ENCODE measurements at regions not wholly inside any gene's neighbourhood (a gene's known extent, or its start where the extent isn't known, plus 50 kb on each side); places are given as distances from the start of the nearest gene placed in this dataset.
A peak's percentile ranks its signal among the peaks of the same experiment; 100 is the strongest.

DNA sequence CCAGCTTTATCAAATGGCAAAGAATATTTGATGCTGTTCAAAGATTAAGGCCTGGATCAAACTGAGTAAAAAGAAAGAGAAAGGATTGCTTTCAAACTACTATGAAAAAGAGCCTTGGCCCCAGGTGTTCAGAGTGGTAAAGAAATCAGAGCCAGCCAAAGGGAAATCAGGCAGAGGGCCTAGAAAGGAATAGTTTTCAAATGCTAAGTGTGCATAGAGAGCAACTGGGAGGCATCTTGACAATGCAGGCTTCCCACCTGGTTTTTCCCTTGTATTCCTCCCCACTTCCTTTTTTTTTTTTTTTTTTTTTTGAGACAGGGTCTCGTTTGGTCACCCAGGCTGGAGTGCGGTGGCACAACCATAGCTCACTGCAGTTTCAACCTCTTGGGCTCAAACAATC, 340.2 kb upstream of the ADAMTS9 start:
- no peaks in the 10 kb centered on the region for H3K79me2 ChIP-seq (replicated peaks; ENCODE audit: insufficient read depth)
- H2AFZ ChIP-seq: no peak overlapping the region
- Mint-ChIP-seq H3K27me3 (ENCODE audit: insufficient read depth, low read depth, poor library complexity) (peaks cover 2% of the 10 kb centered on the region), H3K4me1 (peaks cover 27% of the 10 kb centered on the region), H3K36me3 (ENCODE audit: low read depth) (peaks cover 10% of the 10 kb centered on the region), H3K9me3 (no peaks in the 10 kb centered on the region; the same call in 1 of the 3 replicates), H3K4me3 (no peak overlapping the region), H3K27ac (peak overlapping the region; percentile 53)
- TF ChIP-seq POLR2AphosphoS5 (IDR thresholded peaks at IDR 0.05; ENCODE audit: low read depth) (no peak), ZNF114 (CRISPR knock-in tag; IDR thresholded peaks at IDR 0.05) (no peak), ZNF462 (CRISPR knock-in tag; IDR thresholded peaks at IDR 0.05) (no peak), CREB1 (CRISPR knock-in tag; IDR thresholded peaks at IDR 0.05; ENCODE audit: low read depth) (no peak), EZH2 (IDR thresholded peaks at IDR 0.05; ENCODE audit: low read depth, unreplicated experiment) (no peak), EZH2phosphoT487 (IDR thresholded peaks at IDR 0.05; ENCODE audit: unreplicated experiment) (no peak), ZNF331 (CRISPR knock-in tag; IDR thresholded peaks at IDR 0.05; ENCODE audit: low read depth) (no peak), JUNB (IDR thresholded peaks at IDR 0.05; ENCODE audit: unreplicated experiment) (no peak), ETS1 (IDR thresholded peaks at IDR 0.05) (no peak), NANOG (IDR thresholded peaks at IDR 0.05; ENCODE audit: borderline replicate concordance) (no peak), STAT1 (IDR thresholded peaks at IDR 0.05; ENCODE audit: unreplicated experiment) (no peak)
- TF ChIP-seq, protein P1, sequence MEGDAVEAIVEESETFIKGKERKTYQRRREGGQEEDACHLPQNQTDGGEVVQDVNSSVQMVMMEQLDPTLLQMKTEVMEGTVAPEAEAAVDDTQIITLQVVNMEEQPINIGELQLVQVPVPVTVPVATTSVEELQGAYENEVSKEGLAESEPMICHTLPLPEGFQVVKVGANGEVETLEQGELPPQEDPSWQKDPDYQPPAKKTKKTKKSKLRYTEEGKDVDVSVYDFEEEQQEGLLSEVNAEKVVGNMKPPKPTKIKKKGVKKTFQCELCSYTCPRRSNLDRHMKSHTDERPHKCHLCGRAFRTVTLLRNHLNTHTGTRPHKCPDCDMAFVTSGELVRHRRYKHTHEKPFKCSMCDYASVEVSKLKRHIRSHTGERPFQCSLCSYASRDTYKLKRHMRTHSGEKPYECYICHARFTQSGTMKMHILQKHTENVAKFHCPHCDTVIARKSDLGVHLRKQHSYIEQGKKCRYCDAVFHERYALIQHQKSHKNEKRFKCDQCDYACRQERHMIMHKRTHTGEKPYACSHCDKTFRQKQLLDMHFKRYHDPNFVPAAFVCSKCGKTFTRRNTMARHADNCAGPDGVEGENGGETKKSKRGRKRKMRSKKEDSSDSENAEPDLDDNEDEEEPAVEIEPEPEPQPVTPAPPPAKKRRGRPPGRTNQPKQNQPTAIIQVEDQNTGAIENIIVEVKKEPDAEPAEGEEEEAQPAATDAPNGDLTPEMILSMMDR (conservative IDR thresholded peaks at IDR 0.05; ENCODE audit: low read depth in 2 of 2): no peak
- TF ChIP-seq, protein P2, sequence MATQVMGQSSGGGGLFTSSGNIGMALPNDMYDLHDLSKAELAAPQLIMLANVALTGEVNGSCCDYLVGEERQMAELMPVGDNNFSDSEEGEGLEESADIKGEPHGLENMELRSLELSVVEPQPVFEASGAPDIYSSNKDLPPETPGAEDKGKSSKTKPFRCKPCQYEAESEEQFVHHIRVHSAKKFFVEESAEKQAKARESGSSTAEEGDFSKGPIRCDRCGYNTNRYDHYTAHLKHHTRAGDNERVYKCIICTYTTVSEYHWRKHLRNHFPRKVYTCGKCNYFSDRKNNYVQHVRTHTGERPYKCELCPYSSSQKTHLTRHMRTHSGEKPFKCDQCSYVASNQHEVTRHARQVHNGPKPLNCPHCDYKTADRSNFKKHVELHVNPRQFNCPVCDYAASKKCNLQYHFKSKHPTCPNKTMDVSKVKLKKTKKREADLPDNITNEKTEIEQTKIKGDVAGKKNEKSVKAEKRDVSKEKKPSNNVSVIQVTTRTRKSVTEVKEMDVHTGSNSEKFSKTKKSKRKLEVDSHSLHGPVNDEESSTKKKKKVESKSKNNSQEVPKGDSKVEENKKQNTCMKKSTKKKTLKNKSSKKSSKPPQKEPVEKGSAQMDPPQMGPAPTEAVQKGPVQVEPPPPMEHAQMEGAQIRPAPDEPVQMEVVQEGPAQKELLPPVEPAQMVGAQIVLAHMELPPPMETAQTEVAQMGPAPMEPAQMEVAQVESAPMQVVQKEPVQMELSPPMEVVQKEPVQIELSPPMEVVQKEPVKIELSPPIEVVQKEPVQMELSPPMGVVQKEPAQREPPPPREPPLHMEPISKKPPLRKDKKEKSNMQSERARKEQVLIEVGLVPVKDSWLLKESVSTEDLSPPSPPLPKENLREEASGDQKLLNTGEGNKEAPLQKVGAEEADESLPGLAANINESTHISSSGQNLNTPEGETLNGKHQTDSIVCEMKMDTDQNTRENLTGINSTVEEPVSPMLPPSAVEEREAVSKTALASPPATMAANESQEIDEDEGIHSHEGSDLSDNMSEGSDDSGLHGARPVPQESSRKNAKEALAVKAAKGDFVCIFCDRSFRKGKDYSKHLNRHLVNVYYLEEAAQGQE (IDR thresholded peaks at IDR 0.05; ENCODE audit: unreplicated experiment): no peak
- DNase-seq (ENCODE audit: low spot score): peak; percentile 68
- 0 out of 2 replicates have a peak overlapping the region, but pooled peaks have one; percentile 28 for H3K4me2 ChIP-seq
- H4K20me1 ChIP-seq (replicated peaks; ENCODE audit: insufficient read depth): no peaks in the 10 kb centered on the region
- peak; percentile 83 for ATAC-seq
- peaks cover 6% of the 10 kb centered on the region for H3K9me2 ChIP-seq (ENCODE audit: insufficient read depth)
- no peak overlapping the region for H3K4me3 ChIP-seq
- no peaks in the 10 kb centered on the region; the same call in 1 of the 2 replicates for H3F3A ChIP-seq (replicated peaks; ENCODE audit: low read depth)
- no peaks in the 10 kb centered on the region for H3K36me3 ChIP-seq (ENCODE audit: insufficient read depth)
- H3K4me1 ChIP-seq (ENCODE audit: insufficient read depth): peaks cover 4% of the 10 kb centered on the region; the same call in 1 of the 2 replicates
- peak overlapping the region; percentile 87 for H3K27ac ChIP-seq (ENCODE audit: low read depth)
- no peaks in the 10 kb centered on the region for H3K27me3 ChIP-seq (ENCODE audit: insufficient read depth)
